ENCODE measurements at regions not wholly inside any gene's neighbourhood (a gene's known extent, or its start where the extent isn't known, plus 50 kb on each side); places are given as distances from the start of the nearest gene placed in this dataset.

- Histone ChIP-seq H3K27me3 (replicated peaks) (no peaks in the 10 kb centered on the region), H3K4me3 (ENCODE audit: low read depth, low read length) (no peak overlapping the region), H3K36me3 (replicated peaks) (no peaks in the 10 kb centered on the region), H3K27ac (no peak overlapping the region)
- in situ Hi-C loops (cut with HindIII; ENCODE audit: low pct_ligation_motif_present, low sequenced_read_pairs): no loop called here
- no peak for TF ChIP-seq CTCF (IDR thresholded peaks at IDR 0.05; ENCODE audit: low read depth, low read length, missing control alignments)
- no peak for DNase-seq
Observed at GRCh38 chr9:88721495-88722279, 186.7 kb downstream of the NXNL2 start.

- Histone ChIP-seq H3K36me3 (replicated peaks) (no peaks in the 10 kb centered on the region), H3K4me3 (ENCODE audit: low read depth, low read length) (no peak overlapping the region), H3K27ac (no peak overlapping the region), H3K27me3 (replicated peaks) (no peaks in the 10 kb centered on the region)
- peak; percentile 73 for TF ChIP-seq CTCF (IDR thresholded peaks at IDR 0.05; ENCODE audit: low read depth, low read length, missing control alignments)
- in situ Hi-C loops (cut with HindIII; ENCODE audit: low pct_ligation_motif_present, low sequenced_read_pairs): no loop called here
- DNase-seq: no peak
Observed at GRCh38 chr9:88722753-88723152, 187.8 kb downstream of the NXNL2 start.

- in situ Hi-C loops (cut with HindIII; ENCODE audit: low pct_ligation_motif_present, low sequenced_read_pairs): no loop called here
- DNase-seq: no peak
- H3K27ac ChIP-seq: no peak overlapping the region
- no peak overlapping the region for H3K4me3 ChIP-seq (ENCODE audit: low read depth, low read length)
- TF ChIP-seq CTCF (IDR thresholded peaks at IDR 0.05; ENCODE audit: low read depth, low read length, missing control alignments): no peak
- H3K27me3 ChIP-seq (replicated peaks): no peaks in the 10 kb centered on the region
- no peaks in the 10 kb centered on the region for H3K36me3 ChIP-seq (replicated peaks)
Observed at GRCh38 chr9:88723751-88724150, 188.8 kb downstream of the NXNL2 start.

- DNase-seq: no peak
- no peak overlapping the region for H3K27ac ChIP-seq
- H3K27me3 ChIP-seq (replicated peaks): no peaks in the 10 kb centered on the region
- in situ Hi-C loops (cut with HindIII; ENCODE audit: low pct_ligation_motif_present, low sequenced_read_pairs): no loop called here
- H3K36me3 ChIP-seq (replicated peaks): no peaks in the 10 kb centered on the region
- H3K4me3 ChIP-seq (ENCODE audit: low read depth, low read length): no peak overlapping the region
- TF ChIP-seq CTCF (IDR thresholded peaks at IDR 0.05; ENCODE audit: low read depth, low read length, missing control alignments): no peak
Observed at GRCh38 chr9:88724331-88724730, 189.4 kb downstream of the NXNL2 start.

- no peak for TF ChIP-seq CTCF (IDR thresholded peaks at IDR 0.05; ENCODE audit: low read depth, low read length, missing control alignments)
- in situ Hi-C loops (cut with HindIII; ENCODE audit: low pct_ligation_motif_present, low sequenced_read_pairs): no loop called here
- no peak for DNase-seq
- H3K27ac ChIP-seq: no peak overlapping the region
- no peaks in the 10 kb centered on the region for H3K36me3 ChIP-seq (replicated peaks)
- H3K4me3 ChIP-seq (ENCODE audit: low read depth, low read length): no peak overlapping the region
- no peaks in the 10 kb centered on the region for H3K27me3 ChIP-seq (replicated peaks)
Observed at GRCh38 chr9:88725300-88726019, 190.5 kb downstream of the NXNL2 start.

Measured in brain microvascular endothelial cell (primary cell).